Gastroesophageal sphincter (tissue), 4 donors: ENCODE measurements at regions not wholly inside any gene's neighbourhood (a gene's known extent, or its start where the extent isn't known, plus 50 kb on each side); places are given as distances from the start of the nearest gene placed in this dataset.

Source experiments
- ATAC-seq: fragments of 150-250 bp; one replicate; pipeline ENCODE4 v1.9.1; 2016; ENCODE audit warnings: mild to moderate bottlenecking, moderate library complexity
- H3K27ac ChIP-seq, 4 donors: fragments of 200-600 bp; sonication (generic) in 3 of 4; 1 replicate in 3 of 4; 2 replicates in 1 of 4; pipeline ENCODE4 v1.5.1; 2016 to 2019
- H3K27me3 ChIP-seq: fragments of 200-600 bp; sonication (generic); one replicate; pipeline ENCODE4 v1.5.1; 2019
- H3K36me3 ChIP-seq, 2 donors: fragments of 200-600 bp; sonication (generic); one replicate each; pipeline ENCODE4 v1.5.1; 2019; ENCODE audit warnings: control low read depth in 1 of 2
- H3K4me1 ChIP-seq, 3 donors: fragments of 200-600 bp; sonication (generic); 1 replicate in 2 of 3; 2 replicates in 1 of 3; pipeline ENCODE4 v1.5.1; 2016 to 2019; ENCODE audit warnings: control low read depth in 2 of 3
- H3K4me3 ChIP-seq, 2 donors: fragments of 200-600 bp; sonication (generic); one replicate each; pipeline ENCODE4 v1.5.1; 2019; ENCODE audit warnings: mild to moderate bottlenecking in 1 of 2, moderate library complexity in 1 of 2
- H3K9me3 ChIP-seq, 3 donors: fragments of 200-600 bp; sonication (generic); one replicate each; pipeline ENCODE4 v1.5.1; 2017 to 2019; ENCODE audit warnings: control low read depth in 2 of 3
- CTCF ChIP-seq, 4 experiments: fragments of 200-600 bp in 2 of 4; fragments of 450-650 bp in 2 of 4; sonication (generic) in 1 of 4; IDR thresholded peaks; one replicate each; pipeline ENCODE4 v1.5.1; 2017 to 2019; ENCODE audit warnings: antibody characterized with exemption in 4 of 4, mild to moderate bottlenecking in 2 of 4, moderate library complexity in 2 of 4
- EP300 ChIP-seq: sonication (generic); formaldehyde crosslinking; IDR thresholded peaks from one replicate; pipeline ENCODE4 v1.6.1; 2017; ENCODE audit warnings: antibody characterized with exemption, mild to moderate bottlenecking
- POLR2A ChIP-seq, 2 donors: fragments of 450-650 bp; IDR thresholded peaks; one replicate each; pipeline ENCODE4 v1.6.1; 2017; ENCODE audit warnings: antibody characterized with exemption in 2 of 2, mild to moderate bottlenecking in 2 of 2, moderate library complexity in 1 of 2
- POLR2AphosphoS5 ChIP-seq: sonication (generic); formaldehyde crosslinking; IDR thresholded peaks from one replicate; pipeline ENCODE4 v1.6.1; 2017; ENCODE audit warnings: antibody characterized with exemption
- WGBS, 2 donors: methylation state at CpG; one replicate each; pipeline ENCODE4 v1.1.5; 2018; ENCODE audit warnings: low coverage in 1 of 2; 5-methylcytosine and 5-hydroxymethylcytosine counted together

- no peaks in the 10 kb centered on the region for H3K36me3 ChIP-seq
Observed at GRCh38 chr15:63439536-63440264, 58.1 kb upstream of the CA12 start.

GRCh38 chr15:63440265-63440648 is 58.6 kb upstream of the CA12 start:
- no peaks in the 10 kb centered on the region for H3K9me3 ChIP-seq
- H3K4me3 ChIP-seq, result no peak overlapping the region
- no peak for ATAC-seq
- H3K27me3 ChIP-seq, result no peaks in the 10 kb centered on the region
- no peak for TF ChIP-seq POLR2A (IDR thresholded peaks at IDR 0.05)
- no peak for TF ChIP-seq EP300
- no peak for TF ChIP-seq POLR2AphosphoS5
- no peak for TF ChIP-seq CTCF (IDR thresholded peaks at IDR 0.05)
- peaks cover 3 to 25% (median 13%) of the 10 kb centered on the region in 3 donors for H3K4me1 ChIP-seq
- H3K27ac ChIP-seq, result no peak overlapping the region
- 77 to 80% methylated on average over 3 of the region's 3 CpGs for WGBS, 2 donors
- no peaks in the 10 kb centered on the region for H3K36me3 ChIP-seq

More at GRCh38 chr15:63439536-63440264, 58.1 kb upstream of the CA12 start:
- Histone ChIP-seq H3K4me3 (no peak overlapping the region), H3K27ac (no peak overlapping the region), H3K4me1 (peaks cover 3 to 31% (median 13%) of the 10 kb centered on the region in 3 donors), H3K9me3 (no peaks in the 10 kb centered on the region), H3K27me3 (no peaks in the 10 kb centered on the region)
- 41 to 56% methylated on average over 2 to 4 of the region's 7 CpGs for WGBS, 2 donors
- TF ChIP-seq EP300 (no peak), POLR2A (IDR thresholded peaks at IDR 0.05) (no peak), CTCF (IDR thresholded peaks at IDR 0.05) (no peak), POLR2AphosphoS5 (no peak)
- ATAC-seq, result no peak

GRCh38 chr15:63440756-63441155 is 59.1 kb upstream of the CA12 start:
- TF ChIP-seq CTCF (IDR thresholded peaks at IDR 0.05), result no peak
- Histone ChIP-seq H3K4me3 (no peak overlapping the region), H3K9me3 (no peaks in the 10 kb centered on the region), H3K27me3 (no peaks in the 10 kb centered on the region), H3K4me1 (peaks cover 3 to 20% (median 13%) of the 10 kb centered on the region in 3 donors), H3K27ac (no peak overlapping the region), H3K36me3 (no peaks in the 10 kb centered on the region)
- WGBS, 2 donors, result 86 to 93% methylated on average over 1 to 2 of the region's 6 CpGs
- no peak for ATAC-seq

- H3K36me3 ChIP-seq, result no peaks in the 10 kb centered on the region
- H3K27ac ChIP-seq, result no peak overlapping the region
- no peak for ATAC-seq
- no peaks in the 10 kb centered on the region for H3K9me3 ChIP-seq
- H3K4me1 ChIP-seq, result peaks cover 3 to 15% (median 13%) of the 10 kb centered on the region in 3 donors
- no peaks in the 10 kb centered on the region for H3K27me3 ChIP-seq
- TF ChIP-seq POLR2A (IDR thresholded peaks at IDR 0.05), result no peak
- no peak for TF ChIP-seq EP300
- TF ChIP-seq POLR2AphosphoS5, result no peak
- no peak for TF ChIP-seq CTCF (IDR thresholded peaks at IDR 0.05)
- H3K4me3 ChIP-seq, result no peak overlapping the region
- 93 to 94% methylated on average over 2 of the region's 2 CpGs for WGBS, 2 donors
Observed at GRCh38 chr15:63441266-63441665, 59.6 kb upstream of the CA12 start.

GRCh38 chr15:63442080-63442479 is 60.4 kb upstream of the CA12 start:
- H3K4me3 ChIP-seq, result no peak overlapping the region
- no peaks in the 10 kb centered on the region for H3K27me3 ChIP-seq
- no peaks in the 10 kb centered on the region for H3K36me3 ChIP-seq
- 91 to 100% methylated on average over 1 to 3 of the region's 6 CpGs for WGBS, 2 donors
- no peak for ATAC-seq
- no peaks in the 10 kb centered on the region for H3K9me3 ChIP-seq
- peaks cover under 1 to 7% (median 5%) of the 10 kb centered on the region in 3 donors for H3K4me1 ChIP-seq
- no peak overlapping the region for H3K27ac ChIP-seq
- TF ChIP-seq EP300 (no peak), CTCF (IDR thresholded peaks at IDR 0.05) (no peak), POLR2AphosphoS5 (no peak), POLR2A (IDR thresholded peaks at IDR 0.05) (no peak)
